ENCODE measurements at regions not wholly inside any gene's neighbourhood (a gene's known extent, or its start where the extent isn't known, plus 50 kb on each side); places are given as distances from the start of the nearest gene placed in this dataset.

DNA sequence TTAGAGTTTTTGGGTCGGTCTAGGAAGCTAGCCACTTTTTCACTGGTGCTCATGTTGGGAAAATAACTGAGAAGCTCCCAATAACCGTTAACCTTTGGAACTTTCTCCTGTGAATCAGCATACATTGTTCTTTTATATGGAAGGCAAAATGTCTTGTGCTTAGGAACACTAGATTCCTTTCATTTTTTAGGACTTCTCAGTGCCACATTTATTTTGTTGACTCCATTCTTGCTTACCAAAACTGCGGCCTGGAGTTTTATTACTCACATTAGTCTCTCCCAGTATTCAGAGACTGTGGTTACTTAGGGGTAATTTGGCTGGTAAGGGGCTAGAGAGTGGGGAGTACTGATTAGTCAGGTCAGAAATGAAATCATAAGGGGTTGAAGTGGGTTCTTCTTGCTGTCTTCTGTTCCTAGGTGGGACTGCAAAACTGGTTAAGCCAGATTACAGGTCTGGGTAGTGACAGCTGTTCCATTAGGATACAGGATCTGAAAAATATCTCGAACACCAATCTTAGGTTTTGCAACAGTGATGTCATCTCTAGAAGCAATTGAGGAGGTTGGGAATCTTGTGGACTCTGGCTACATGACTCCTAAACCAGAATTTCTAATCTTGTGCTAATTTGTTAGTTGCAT is 631.4 kb upstream of the LUZP2 start:
- H3K9me3 Mint-ChIP-seq: peaks cover 11% of the 10 kb centered on the region
- POLR2A ChIA-PET: no interaction called here
- H3K27ac ChIP-seq (ENCODE audit: low read depth in 1 of 2, low read length in 2 of 2): no peak overlapping the region
- no peak for DNase-seq
- H3K4me1 ChIP-seq (ENCODE audit: insufficient read depth, low read length): no peaks in the 10 kb centered on the region
- H3K4me1 Mint-ChIP-seq (ENCODE audit: low read depth): no peaks in the 10 kb centered on the region
- intact Hi-C loops (cut with DNase I, micrococcal nuclease): no loop called here
- H3K36me3 ChIP-seq (ENCODE audit: insufficient read depth, low read length): no peaks in the 10 kb centered on the region
- no peak for ATAC-seq (ENCODE audit: poor library complexity)
- no peaks in the 10 kb centered on the region for H3K9me3 ChIP-seq (ENCODE audit: control insufficient read depth in 1 of 2, insufficient read depth in 1 of 2, low read length in 2 of 2)
- no peaks in the 10 kb centered on the region for H3K27me3 Mint-ChIP-seq
- CTCF ChIA-PET: no interaction called here
- no peak overlapping the region for H3K4me3 Mint-ChIP-seq
- no peaks in the 10 kb centered on the region for H3K36me3 Mint-ChIP-seq (ENCODE audit: low read depth)
- no peak overlapping the region for H3K4me3 ChIP-seq (ENCODE audit: low read length)
- H3K27ac Mint-ChIP-seq: no peak overlapping the region
- H3K27me3 ChIP-seq (ENCODE audit: control insufficient read depth in 1 of 2, insufficient read depth in 2 of 2, low read length in 2 of 2): no peaks in the 10 kb centered on the region
- TF ChIP-seq, protein P1, sequence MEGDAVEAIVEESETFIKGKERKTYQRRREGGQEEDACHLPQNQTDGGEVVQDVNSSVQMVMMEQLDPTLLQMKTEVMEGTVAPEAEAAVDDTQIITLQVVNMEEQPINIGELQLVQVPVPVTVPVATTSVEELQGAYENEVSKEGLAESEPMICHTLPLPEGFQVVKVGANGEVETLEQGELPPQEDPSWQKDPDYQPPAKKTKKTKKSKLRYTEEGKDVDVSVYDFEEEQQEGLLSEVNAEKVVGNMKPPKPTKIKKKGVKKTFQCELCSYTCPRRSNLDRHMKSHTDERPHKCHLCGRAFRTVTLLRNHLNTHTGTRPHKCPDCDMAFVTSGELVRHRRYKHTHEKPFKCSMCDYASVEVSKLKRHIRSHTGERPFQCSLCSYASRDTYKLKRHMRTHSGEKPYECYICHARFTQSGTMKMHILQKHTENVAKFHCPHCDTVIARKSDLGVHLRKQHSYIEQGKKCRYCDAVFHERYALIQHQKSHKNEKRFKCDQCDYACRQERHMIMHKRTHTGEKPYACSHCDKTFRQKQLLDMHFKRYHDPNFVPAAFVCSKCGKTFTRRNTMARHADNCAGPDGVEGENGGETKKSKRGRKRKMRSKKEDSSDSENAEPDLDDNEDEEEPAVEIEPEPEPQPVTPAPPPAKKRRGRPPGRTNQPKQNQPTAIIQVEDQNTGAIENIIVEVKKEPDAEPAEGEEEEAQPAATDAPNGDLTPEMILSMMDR (IDR thresholded peaks at IDR 0.05): no peak

DNA sequence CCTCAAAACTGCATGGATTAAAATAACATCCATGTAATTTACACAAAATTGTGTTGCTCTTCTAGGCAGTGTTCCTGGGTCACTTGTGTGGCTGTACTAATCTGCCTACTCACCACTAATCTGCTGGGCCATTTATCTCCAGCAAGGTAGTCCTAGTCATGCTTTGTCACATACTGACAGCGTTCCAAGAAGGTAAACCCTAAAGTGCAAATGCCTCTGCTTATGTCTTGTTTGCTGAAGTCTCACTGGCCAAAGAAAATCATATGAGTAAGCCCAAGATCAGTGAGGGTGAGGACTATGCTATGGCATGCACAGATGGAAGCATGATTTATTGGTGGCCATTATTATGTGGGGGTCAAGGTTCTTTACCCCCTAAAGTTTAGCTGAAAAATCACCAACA is 630.2 kb upstream of the LUZP2 start:
- Histone ChIP-seq H3K36me3 (ENCODE audit: insufficient read depth, low read length) (no peaks in the 10 kb centered on the region), H3K4me1 (ENCODE audit: insufficient read depth, low read length) (no peaks in the 10 kb centered on the region), H3K27ac (ENCODE audit: low read depth in 1 of 2, low read length in 2 of 2) (no peak overlapping the region), H3K9me3 (ENCODE audit: control insufficient read depth in 1 of 2, insufficient read depth in 1 of 2, low read length in 2 of 2) (no peaks in the 10 kb centered on the region), H3K4me3 (ENCODE audit: low read length) (no peak overlapping the region), H3K27me3 (ENCODE audit: control insufficient read depth in 1 of 2, insufficient read depth in 2 of 2, low read length in 2 of 2) (no peaks in the 10 kb centered on the region)
- H3K9me3 Mint-ChIP-seq: peaks cover 12% of the 10 kb centered on the region
- no peaks in the 10 kb centered on the region for H3K27me3 Mint-ChIP-seq
- ChIA-PET CTCF (no interaction called here), POLR2A (no interaction called here)
- ATAC-seq (ENCODE audit: poor library complexity) (no peak), DNase-seq (no peak)
- no peaks in the 10 kb centered on the region for H3K36me3 Mint-ChIP-seq (ENCODE audit: low read depth)
- H3K4me3 Mint-ChIP-seq: no peak overlapping the region
- intact Hi-C loops (cut with DNase I, micrococcal nuclease): no loop called here
- TF ChIP-seq, protein P1 (IDR thresholded peaks at IDR 0.05): no peak
- no peak overlapping the region for H3K27ac Mint-ChIP-seq
- H3K4me1 Mint-ChIP-seq (ENCODE audit: low read depth): no peaks in the 10 kb centered on the region

DNA sequence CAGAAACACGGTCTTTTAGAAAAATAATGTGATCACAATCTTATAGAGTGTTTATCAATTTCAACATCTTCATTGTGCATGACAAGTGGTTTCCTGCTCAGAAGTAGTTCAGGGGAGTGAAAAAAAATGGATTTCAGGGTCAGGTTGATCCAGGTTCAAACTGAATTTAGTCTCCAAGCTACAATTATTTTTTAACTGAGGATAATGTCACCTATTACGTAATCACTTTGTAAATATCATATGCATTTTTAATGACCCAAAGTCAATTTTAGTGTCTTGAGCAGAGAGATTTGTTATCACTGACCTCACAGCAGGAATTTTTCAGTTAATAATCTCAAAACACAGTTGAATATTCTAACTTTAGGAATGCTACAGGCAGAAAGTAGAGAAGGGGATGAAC is 627.2 kb upstream of the LUZP2 start:
- no peak for ATAC-seq (ENCODE audit: poor library complexity)
- Mint-ChIP-seq H3K9me3 (peaks cover 12% of the 10 kb centered on the region), H3K4me1 (ENCODE audit: low read depth) (no peaks in the 10 kb centered on the region), H3K4me3 (no peak overlapping the region), H3K27ac (no peak overlapping the region), H3K27me3 (no peaks in the 10 kb centered on the region), H3K36me3 (ENCODE audit: low read depth) (no peaks in the 10 kb centered on the region)
- H3K36me3 ChIP-seq (ENCODE audit: insufficient read depth, low read length): no peaks in the 10 kb centered on the region
- no peaks in the 10 kb centered on the region for H3K9me3 ChIP-seq (ENCODE audit: control insufficient read depth in 1 of 2, insufficient read depth in 1 of 2, low read length in 2 of 2)
- no peaks in the 10 kb centered on the region for H3K27me3 ChIP-seq (ENCODE audit: control insufficient read depth in 1 of 2, insufficient read depth in 2 of 2, low read length in 2 of 2)
- no peak for DNase-seq
- CTCF ChIA-PET: no interaction called here
- TF ChIP-seq, protein P1 (IDR thresholded peaks at IDR 0.05): no peak
- no peaks in the 10 kb centered on the region for H3K4me1 ChIP-seq (ENCODE audit: insufficient read depth, low read length)
- POLR2A ChIA-PET: no interaction called here
- no peak overlapping the region for H3K4me3 ChIP-seq (ENCODE audit: low read length)
- H3K27ac ChIP-seq (ENCODE audit: low read depth in 1 of 2, low read length in 2 of 2): no peak overlapping the region
- intact Hi-C loops (cut with DNase I, micrococcal nuclease): no loop called here
